GM12878 (cell line): ENCODE measurements at regions not wholly inside any gene's neighbourhood (a gene's known extent, or its start where the extent isn't known, plus 50 kb on each side); places are given as distances from the start of the nearest gene placed in this dataset.
A peak's percentile ranks its signal among the peaks of the same experiment; 100 is the strongest.

ENCODE experiments used
- ATAC-seq: fragments of 200-7000 bp; cut with Tn5 transposase; 3 replicates; pipeline ENCODE4 v1.9.1; 2020; ENCODE audit warnings: mild to moderate bottlenecking, moderate library complexity
- BruUV-seq: library from RNA; stranded (reverse); fragments of 400-500 nt; replicated peaks from 2 replicates; lab custom pipeline; 2021; lab: Mats Ljungman, UMichigan
- CTCF ChIA-PET: fragments of 300-600 bp; sonication (Branson Sonifier 250); formaldehyde crosslinking; extraction: SDS; loops from one replicate; lab custom pipeline; 2021; ENCODE audit warnings: inconsistent platforms; lab: Yijun Ruan, JAX
- POLR2A ChIA-PET: fragments of 350-600 bp; formaldehyde crosslinking; extraction: SDS; loops from one replicate; lab custom pipeline; 2021; ENCODE audit warnings: inconsistent platforms; lab: Charles Lee
- RAD21 ChIA-PET: fragments of 300-600 bp; sonication (Branson Sonifier 250); formaldehyde crosslinking; loops from one replicate; lab custom pipeline; 2023; ENCODE audit warnings: antibody characterized with exemption; ENCODE audit not compliant: unreplicated experiment; lab: Charles Lee
- SMC1A ChIA-PET: fragments of 300-600 bp; sonication (Branson Sonifier 250); formaldehyde crosslinking; loops from one replicate; lab custom pipeline; 2023; ENCODE audit not compliant: unreplicated experiment, uncharacterized antibody; lab: Charles Lee
- DNase-seq: peaks from one replicate; pipeline ENCODE4 v3.0.0-alpha.2; 2011; ENCODE audit warnings: low read depth, low spot score
- FAIRE-seq: peaks from 3 replicates; lab custom pipeline; 2011; peaks lifted over from hg19 to GRCh38; lab: Jason Lieb, UNC
- H2AFZ ChIP-seq: 2 replicates; pipeline ENCODE4 v1.6.0; 2011; ENCODE audit warnings: low read depth, low read length, control low read depth; ENCODE audit not compliant: control insufficient read depth
- H3K27ac ChIP-seq: 2 replicates; pipeline ENCODE4 v1.5.1; 2011; ENCODE audit warnings: control low read depth; ENCODE audit not compliant: control insufficient read depth, insufficient read depth
- H3K27me3 ChIP-seq, 2 experiments: replicated peaks in 1 of 2; 2 replicates each; pipeline versions ENCODE4 v1.6.0 to v1.6.1; 2011; ENCODE audit warnings: low read length in 1 of 2; ENCODE audit not compliant: control insufficient read depth in 2 of 2, insufficient read depth in 2 of 2
- H3K36me3 ChIP-seq, 2 experiments: 2 replicates each; pipeline ENCODE4 v1.5.1; 2011; ENCODE audit warnings: low read length in 1 of 2; ENCODE audit not compliant: control insufficient read depth in 2 of 2, insufficient read depth in 2 of 2
- H3K4me1 ChIP-seq: 2 replicates; pipeline ENCODE4 v1.6.1; 2011; ENCODE audit warnings: mild to moderate bottlenecking, low read length, moderate library complexity, mixed read lengths; ENCODE audit not compliant: control insufficient read depth, insufficient read depth
- H3K4me2 ChIP-seq: 2 replicates; pipeline ENCODE4 v1.6.0; 2011; ENCODE audit warnings: control low read depth; ENCODE audit not compliant: control insufficient read depth, insufficient read depth
- H3K4me3 ChIP-seq: fragments of 200-600 bp; sonication (generic); 2 replicates; pipeline ENCODE4 v1.5.1; 2016
- H3K79me2 ChIP-seq: 2 replicates; pipeline ENCODE4 v1.6.0; 2011; ENCODE audit warnings: low read length; ENCODE audit not compliant: control insufficient read depth, insufficient read depth
- H3K9ac ChIP-seq: 2 replicates; pipeline ENCODE4 v1.8.0; 2011; ENCODE audit warnings: low read length, control low read depth, mixed read lengths; ENCODE audit not compliant: control insufficient read depth, insufficient read depth
- H3K9me3 ChIP-seq: replicated peaks from 3 replicates; pipeline ENCODE4 v1.5.1; 2011; ENCODE audit warnings: mild to moderate bottlenecking, low read length; ENCODE audit not compliant: control insufficient read depth, insufficient read depth
- H4K20me1 ChIP-seq: 2 replicates; pipeline ENCODE4 v1.6.0; 2011; ENCODE audit not compliant: control insufficient read depth, insufficient read depth
- ATF7 ChIP-seq: fragments of 450-650 bp; IDR thresholded peaks from 2 replicates; pipeline ENCODE4 v1.6.1; 2016; ENCODE audit warnings: low read depth, mild to moderate bottlenecking
- CREB1 ChIP-seq: IDR thresholded peaks from 2 replicates; pipeline ENCODE4 v1.6.1; 2012; ENCODE audit warnings: low read depth, mild to moderate bottlenecking, inconsistent platforms
- EZH2 ChIP-seq: IDR thresholded peaks from 2 replicates; pipeline ENCODE4 v1.6.1; 2012; ENCODE audit warnings: low read depth, mild to moderate bottlenecking, control low read depth, inconsistent platforms, low read length, borderline replicate concordance; ENCODE audit not compliant: control insufficient read depth
- IKZF2 ChIP-seq, 2 experiments: fragments of 450-650 bp; IDR thresholded peaks; 2 replicates each; pipeline ENCODE4 v1.6.1; 2017; ENCODE audit warnings: mild to moderate bottlenecking in 2 of 2, moderate library complexity in 2 of 2
- KLF5 ChIP-seq: fragments of 450-650 bp; IDR thresholded peaks from 2 replicates; pipeline ENCODE4 v1.6.1; 2014; ENCODE audit warnings: mild to moderate bottlenecking; ENCODE audit not compliant: partially characterized antibody
- MEF2A ChIP-seq: IDR thresholded peaks from 2 replicates; pipeline ENCODE4 v1.6.1; 2011; ENCODE audit warnings: low read depth, mild to moderate bottlenecking, low read length, moderate library complexity; ENCODE audit not compliant: insufficient read depth
- MEF2B ChIP-seq: fragments of 450-650 bp; IDR thresholded peaks from 2 replicates; pipeline ENCODE4 v1.6.1; 2018; ENCODE audit warnings: mild to moderate bottlenecking, moderate library complexity; ENCODE audit not compliant: partially characterized antibody, poor library complexity, severe bottlenecking
- NFYB ChIP-seq: IDR thresholded peaks from 2 replicates; pipeline ENCODE4 v1.6.1; 2011; ENCODE audit warnings: low read depth, mild to moderate bottlenecking, low read length, improper control_type of control experiment, moderate library complexity; ENCODE audit not compliant: insufficient read depth
- NR2F1 ChIP-seq: fragments of 450-650 bp; conservative IDR thresholded peaks from 2 replicates; pipeline ENCODE4 v1.6.1; 2017; ENCODE audit warnings: mild to moderate bottlenecking
- POLR2AphosphoS2 ChIP-seq: IDR thresholded peaks from 2 replicates; pipeline ENCODE4 v1.6.1; 2011; ENCODE audit warnings: low read depth, mild to moderate bottlenecking, low read length, improper control_type of control experiment, moderate library complexity
- RFX5 ChIP-seq: IDR thresholded peaks from 2 replicates; pipeline ENCODE4 v1.6.1; 2011; ENCODE audit warnings: low read depth, low read length, improper control_type of control experiment
- RUNX3 ChIP-seq: IDR thresholded peaks from 2 replicates; pipeline ENCODE4 v1.6.1; 2012; ENCODE audit warnings: low read length, inconsistent platforms
- SP1 ChIP-seq: IDR thresholded peaks from one replicate; pipeline ENCODE4 v1.6.1; 2011; ENCODE audit warnings: low read depth, low read length
- SREBF1 ChIP-seq: IDR thresholded peaks from 2 replicates; pipeline ENCODE4 v1.6.1; 2012; ENCODE audit warnings: mild to moderate bottlenecking, low read length
- SRF ChIP-seq, 2 experiments: IDR thresholded peaks; 2 replicates each; pipeline ENCODE4 v1.6.1; 2011; ENCODE audit warnings: low read depth in 2 of 2, low read length in 2 of 2, mild to moderate bottlenecking in 1 of 2, moderate library complexity in 1 of 2
- ZNF384 ChIP-seq: IDR thresholded peaks from 2 replicates; pipeline ENCODE4 v1.6.1; 2012; ENCODE audit warnings: low read depth, mild to moderate bottlenecking, low read length, improper control_type of control experiment, borderline replicate concordance
- WGBS: methylation state at CpG from one replicate; pipeline ENCODE4 v1.1.6; 2016; ENCODE audit warnings: low lambda C conversion rate; ENCODE audit not compliant: insufficient replicate concordance, insufficient coverage; ENCODE audit errors: missing lambda C conversion rate; 5-methylcytosine and 5-hydroxymethylcytosine counted together
- in situ Hi-C: fragments of 300-500 bp; cut with MboI; formaldehyde crosslinking; loops from 9 replicates; pipeline ENCODE4 v1.14.3; 2018; ENCODE audit warnings: mixed read lengths
- intact Hi-C: fragments of 100-400 bp; cut with micrococcal nuclease; formaldehyde crosslinking; loops from one replicate; pipeline ENCODE4 v1.14.2; 2022; ENCODE audit not compliant: unreplicated experiment
- TF ChIP-seq, protein P1 (sequence below): fragments of 450-650 bp; IDR thresholded peaks from 2 replicates; pipeline ENCODE4 v1.6.1; 2017; ENCODE audit warnings: low read depth, mild to moderate bottlenecking, moderate library complexity

DNA sequence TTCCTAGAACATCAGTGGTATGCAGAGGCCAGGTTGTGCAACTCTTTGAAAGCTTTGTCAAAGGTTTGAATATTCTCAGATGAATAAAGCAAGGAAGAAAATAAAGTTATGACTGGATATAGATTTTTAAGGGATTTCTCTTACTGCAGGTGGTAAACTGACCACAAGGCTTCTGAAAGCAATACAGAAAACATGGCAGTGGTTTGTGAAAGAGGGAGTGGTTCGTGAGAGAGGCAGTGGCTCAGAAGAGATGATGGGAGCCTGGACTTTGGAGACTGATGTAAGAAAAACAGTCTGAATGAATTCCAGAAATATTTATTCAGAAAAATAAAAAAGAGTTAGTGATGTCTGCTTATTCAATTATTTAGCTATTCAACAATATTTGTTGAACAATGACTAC is 380.4 kb upstream of the CTNND2 start:
- Histone ChIP-seq H3K4me1 (no peaks in the 10 kb centered on the region), H3K4me2 (no peak overlapping the region), H4K20me1 (no peaks in the 10 kb centered on the region), H3K9ac (no peak overlapping the region), H3K27ac (no peak overlapping the region), H3K9me3 (no peaks in the 10 kb centered on the region), H3K79me2 (no peaks in the 10 kb centered on the region), H3K4me3 (no peak overlapping the region), H2AFZ (no peak overlapping the region), H3K36me3 (no peaks in the 10 kb centered on the region), H3K27me3 (no peaks in the 10 kb centered on the region)
- POLR2A ChIA-PET = no interaction called here
- RAD21 ChIA-PET = no interaction called here
- WGBS = 0% methylated on average over 1 of the region's 1 CpG
- FAIRE-seq (no peak), ATAC-seq (no peak), DNase-seq (no peak)
- BruUV-seq = no TSS peak
- SMC1A ChIA-PET = no interaction called here
- CTCF ChIA-PET = no interaction called here
- intact Hi-C loops = no loop called here
- in situ Hi-C loops = no loop called here
- no peak for TF ChIP-seq IKZF2 (IDR thresholded peaks at IDR 0.05)
- no peak for TF ChIP-seq ATF7
- TF ChIP-seq RFX5 = no peak
- TF ChIP-seq, all 136 proteins: peak for 0

DNA sequence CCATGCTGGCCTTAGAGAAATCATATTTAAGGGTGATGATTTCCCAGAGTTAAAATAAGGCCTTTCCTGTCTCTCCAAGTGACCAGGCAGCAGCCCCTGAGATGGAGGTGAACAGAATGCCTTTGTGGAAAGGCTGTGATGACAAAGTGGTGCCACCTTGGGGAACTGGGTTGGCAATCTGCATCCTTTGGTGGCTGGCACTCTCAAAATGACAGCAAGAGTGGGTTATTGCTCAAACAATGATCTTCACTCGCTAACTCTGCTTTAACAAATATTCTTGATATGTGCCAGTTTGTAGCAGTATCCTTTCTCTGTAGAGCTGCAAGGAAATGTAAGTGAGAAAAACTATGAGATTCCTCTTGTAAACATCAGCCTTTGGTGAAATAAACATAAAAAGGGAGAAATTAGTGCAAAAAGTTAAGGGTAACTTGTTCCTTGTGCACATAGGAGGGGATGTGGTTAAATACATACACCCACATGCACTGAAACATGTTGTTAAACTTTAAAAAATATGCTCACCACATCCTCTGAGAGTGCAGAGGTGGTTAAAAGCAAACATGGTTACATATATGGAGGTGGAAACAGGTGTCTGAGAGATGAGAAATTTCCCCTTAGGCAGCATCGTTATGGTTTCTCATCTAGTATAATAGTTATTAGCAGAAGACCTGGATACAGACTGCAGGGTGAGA is 373.4 kb upstream of the CTNND2 start:
- H2AFZ ChIP-seq = no peak overlapping the region
- no peak overlapping the region for H3K4me3 ChIP-seq
- no peak overlapping the region for H3K9ac ChIP-seq
- no peaks in the 10 kb centered on the region for H3K79me2 ChIP-seq
- no peaks in the 10 kb centered on the region for H3K4me1 ChIP-seq
- ChIA-PET CTCF (interaction anchor here (0.7 kb wide), 1 partner anchor 734 kb away, joined by 3 read pairs; no protein-coding TSS in a partner anchor), RAD21 (interaction anchor here (1.0 to 1.2 kb wide), 2 partner anchors 9 to 27 kb away, joined by 3 read pairs; no protein-coding TSS in a partner anchor), POLR2A (no interaction called here), SMC1A (interaction anchor here (0.6 to 3.1 kb wide), 4 partner anchors 9 to 204 kb away, joined by 3 to 8 read pairs (median 4); no protein-coding TSS in a partner anchor)
- ATAC-seq = peak; percentile 96
- WGBS = 0% methylated on average over 2 of the region's 2 CpGs
- no peaks in the 10 kb centered on the region for H3K27me3 ChIP-seq
- no TSS peak for BruUV-seq
- H3K9me3 ChIP-seq = no peaks in the 10 kb centered on the region
- no peaks in the 10 kb centered on the region for H4K20me1 ChIP-seq
- H3K36me3 ChIP-seq = no peaks in the 10 kb centered on the region
- H3K4me2 ChIP-seq = no peak overlapping the region
- FAIRE-seq = no peak
- 0 out of 2 replicates have a peak overlapping the region, but pooled peaks have one; percentile 24 for H3K27ac ChIP-seq
- intact Hi-C loops (no loop called here), in situ Hi-C loops (no loop called here)
- peak; percentile 17 for DNase-seq
- no peak for TF ChIP-seq POLR2AphosphoS2
- 0 out of 2 replicates have a peak, but pooled peaks have one; percentile 15 for TF ChIP-seq NR2F1
- no peak for TF ChIP-seq SP1
- no peak for TF ChIP-seq KLF5
- no peak for TF ChIP-seq SREBF1
- no peak for TF ChIP-seq ZNF384
- no peak for TF ChIP-seq NFYB
- TF ChIP-seq SRF (IDR thresholded peaks at IDR 0.05; ENCODE audit: low read depth in 2 of 2, low read length in 2 of 2) = no peak
- peak; percentile 79 for TF ChIP-seq RUNX3
- no peak for TF ChIP-seq CREB1
- no peak for TF ChIP-seq MEF2A
- no peak for TF ChIP-seq EZH2
- TF ChIP-seq, protein P1, sequence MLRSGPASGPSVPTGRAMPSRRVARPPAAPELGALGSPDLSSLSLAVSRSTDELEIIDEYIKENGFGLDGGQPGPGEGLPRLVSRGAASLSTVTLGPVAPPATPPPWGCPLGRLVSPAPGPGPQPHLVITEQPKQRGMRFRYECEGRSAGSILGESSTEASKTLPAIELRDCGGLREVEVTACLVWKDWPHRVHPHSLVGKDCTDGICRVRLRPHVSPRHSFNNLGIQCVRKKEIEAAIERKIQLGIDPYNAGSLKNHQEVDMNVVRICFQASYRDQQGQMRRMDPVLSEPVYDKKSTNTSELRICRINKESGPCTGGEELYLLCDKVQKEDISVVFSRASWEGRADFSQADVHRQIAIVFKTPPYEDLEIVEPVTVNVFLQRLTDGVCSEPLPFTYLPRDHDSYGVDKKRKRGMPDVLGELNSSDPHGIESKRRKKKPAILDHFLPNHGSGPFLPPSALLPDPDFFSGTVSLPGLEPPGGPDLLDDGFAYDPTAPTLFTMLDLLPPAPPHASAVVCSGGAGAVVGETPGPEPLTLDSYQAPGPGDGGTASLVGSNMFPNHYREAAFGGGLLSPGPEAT = peak; percentile 49; the same call in 1 of the 2 replicates
- TF ChIP-seq MEF2B = peak; percentile 36
